Fibroblast of skin of right biceps (primary cell): ENCODE measurements at regions not wholly inside any gene's neighbourhood (a gene's known extent, or its start where the extent isn't known, plus 50 kb on each side); places are given as distances from the start of the nearest gene placed in this dataset.

Experiments used
- DNase-seq: peaks from one replicate; pipeline ENCODE4 v3.0.0-alpha.2; 2013

DNA sequence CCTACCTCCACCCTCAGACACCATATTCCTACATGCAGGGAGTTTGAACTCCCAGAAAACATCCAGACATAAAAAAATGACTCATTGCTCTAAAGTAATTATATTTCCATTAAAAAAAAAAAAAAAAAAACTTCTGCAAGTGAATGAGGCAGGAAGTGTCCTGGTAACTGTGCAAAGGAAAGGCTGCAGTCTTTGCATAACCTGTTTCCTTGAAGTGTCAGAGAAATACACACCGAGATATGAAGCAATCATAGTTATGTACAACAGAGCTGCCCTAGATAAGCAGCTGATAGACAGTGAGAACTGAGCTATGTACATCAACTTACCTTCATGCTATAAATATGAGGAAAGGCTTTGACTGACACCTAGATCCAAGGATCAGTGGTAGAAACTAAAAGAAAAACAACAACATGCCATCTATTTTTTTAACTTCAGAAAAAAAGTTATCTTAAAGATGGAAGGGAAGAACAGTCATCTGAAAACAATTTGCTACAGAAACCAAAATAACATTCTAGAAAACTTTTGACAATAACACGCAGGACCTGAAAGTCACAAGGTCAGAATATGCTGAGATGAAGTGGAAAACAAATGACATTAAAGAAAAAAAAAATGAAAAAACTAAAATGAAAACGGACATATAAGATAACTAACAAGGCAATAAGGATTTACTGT, 263.2 kb downstream of the SEC23A start:
- DNase-seq = peak; percentile 32

DNA sequence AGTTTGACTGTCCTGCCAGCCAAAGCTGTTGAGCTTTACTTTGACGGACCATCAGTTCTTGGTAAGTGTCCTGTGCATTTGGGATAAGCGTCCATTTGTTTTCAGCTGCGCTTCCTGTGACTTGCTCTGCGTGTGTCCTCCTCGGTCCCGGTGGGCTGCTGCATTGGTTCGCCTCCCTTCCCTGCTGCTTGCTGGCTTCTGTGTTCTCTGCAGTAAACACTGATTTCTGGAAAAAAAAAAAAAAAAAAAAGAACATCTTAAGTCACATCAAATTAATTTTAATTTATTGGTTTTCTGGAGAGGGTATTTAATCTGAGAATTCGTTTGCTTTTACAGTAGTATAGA, 264.1 kb downstream of the SEC23A start:
- no peak for DNase-seq

DNA sequence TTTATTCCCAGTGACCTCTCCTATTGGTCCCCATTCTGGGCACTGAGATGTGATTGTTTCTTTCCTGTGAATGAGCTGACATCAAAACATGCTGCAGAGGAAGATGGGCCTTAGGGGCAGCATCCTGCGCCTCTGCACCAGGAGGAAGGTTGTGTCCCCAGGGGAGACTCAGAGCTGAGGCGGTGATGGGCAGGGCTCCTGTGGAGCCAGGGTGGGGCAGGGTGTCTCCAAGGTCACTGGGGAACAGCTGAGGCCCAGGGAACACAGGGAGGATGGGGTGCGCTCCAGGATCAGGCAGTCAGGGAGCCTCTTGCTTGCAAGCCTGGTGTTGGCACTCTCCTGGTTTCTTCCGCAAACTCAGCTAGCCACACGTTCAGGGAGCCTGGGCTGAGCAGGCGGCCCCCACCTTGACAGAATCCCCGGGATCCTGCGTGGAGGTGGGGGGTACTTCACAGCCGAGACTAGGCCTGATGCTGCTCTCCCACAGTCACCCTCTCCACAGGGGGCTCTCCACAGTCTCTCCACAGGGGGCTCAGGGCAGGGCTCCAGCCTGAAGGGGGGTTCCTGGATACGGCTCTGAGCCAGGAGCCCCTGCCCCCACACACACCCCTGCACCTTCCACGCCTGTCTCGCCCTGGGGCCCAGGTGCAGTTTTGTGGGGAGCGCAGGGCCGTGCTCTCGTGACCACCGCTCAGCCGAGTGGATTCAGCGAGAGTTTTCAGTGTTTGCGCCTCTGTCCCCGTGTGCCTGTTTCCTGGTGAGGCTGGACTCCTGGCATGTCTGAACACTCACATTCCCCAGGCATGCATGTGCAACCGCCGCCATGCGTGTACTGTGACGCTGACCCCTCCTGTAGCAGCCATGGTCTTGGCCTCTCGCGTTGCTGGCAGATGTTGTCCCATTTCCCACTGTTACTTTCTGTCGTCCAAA, 264.7 kb downstream of the SEC23A start:
- no peak for DNase-seq

DNA sequence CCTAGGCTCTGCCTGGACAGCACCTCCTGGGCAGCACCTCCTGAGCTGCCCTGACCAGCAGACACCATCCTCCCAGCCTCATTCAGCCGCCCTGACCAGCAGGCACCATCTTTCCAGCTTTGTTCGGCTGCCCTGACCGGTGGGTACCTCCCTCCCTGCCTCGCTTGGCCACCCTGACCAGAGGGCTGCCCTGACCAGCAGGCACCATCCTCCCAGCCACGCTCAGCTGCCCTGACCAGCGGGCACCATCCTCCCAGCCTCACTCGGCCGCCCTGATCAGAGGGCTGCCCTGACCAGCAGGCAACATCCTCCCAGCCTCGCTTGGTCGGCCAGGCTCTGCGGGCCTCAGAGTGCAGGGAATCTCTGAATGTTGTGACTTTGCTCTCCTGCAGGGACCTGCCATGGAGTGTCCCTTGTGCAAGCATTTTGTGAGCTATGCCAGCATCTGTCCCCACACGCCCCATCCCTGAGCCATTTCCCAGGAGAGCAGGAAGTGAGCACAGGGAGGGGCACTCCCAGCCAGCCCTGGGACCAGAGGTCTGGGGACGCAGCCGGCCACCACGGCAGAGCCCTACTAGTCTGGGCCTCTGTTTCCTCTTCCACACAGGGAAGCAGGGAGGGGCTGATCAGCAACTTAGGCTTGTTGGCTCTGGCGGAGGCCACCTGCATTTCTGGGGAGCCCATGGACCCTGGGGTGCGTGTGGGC, 265.5 kb downstream of the SEC23A start:
- no peak for DNase-seq

DNA sequence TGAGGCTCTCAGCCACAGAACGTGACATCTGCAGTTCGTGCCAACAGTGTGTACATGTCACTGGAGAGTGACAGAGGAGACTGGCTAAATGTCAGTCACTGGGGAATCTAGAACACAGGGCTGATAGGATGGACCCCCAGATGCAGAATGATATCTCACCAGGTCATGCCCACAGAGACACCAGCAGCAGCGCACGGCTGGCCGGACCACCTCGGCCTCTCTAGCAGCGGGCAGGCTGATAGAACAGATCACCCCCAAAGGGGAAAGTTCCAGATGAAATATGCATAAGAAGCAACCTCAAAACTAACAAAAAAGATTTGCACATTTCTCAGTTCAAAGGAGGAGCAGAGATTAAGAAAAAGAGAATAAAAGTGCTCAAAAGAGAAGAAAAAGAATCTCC, 266.5 kb downstream of the SEC23A start:
- DNase-seq = no peak

DNA sequence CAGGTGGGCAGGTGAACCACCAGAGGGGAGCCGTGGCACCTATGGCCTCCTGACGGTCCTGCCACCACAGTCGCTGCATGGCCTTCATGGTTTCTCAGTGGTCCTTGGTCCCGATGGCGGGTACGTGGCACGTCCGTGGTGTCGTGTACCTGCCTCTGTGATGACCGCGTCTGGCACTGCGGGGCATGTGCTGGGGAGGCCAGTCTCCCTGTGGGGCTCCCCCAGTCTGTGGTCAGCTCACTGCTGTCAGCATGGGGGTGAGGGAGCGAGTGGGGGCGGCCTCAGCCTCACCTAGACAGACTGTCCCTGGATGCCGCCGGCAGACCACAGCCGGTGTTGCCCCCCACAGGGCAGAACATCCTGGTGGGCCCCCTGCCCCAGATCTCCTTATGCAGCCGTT, 267.2 kb downstream of the SEC23A start:
- DNase-seq = no peak

DNA sequence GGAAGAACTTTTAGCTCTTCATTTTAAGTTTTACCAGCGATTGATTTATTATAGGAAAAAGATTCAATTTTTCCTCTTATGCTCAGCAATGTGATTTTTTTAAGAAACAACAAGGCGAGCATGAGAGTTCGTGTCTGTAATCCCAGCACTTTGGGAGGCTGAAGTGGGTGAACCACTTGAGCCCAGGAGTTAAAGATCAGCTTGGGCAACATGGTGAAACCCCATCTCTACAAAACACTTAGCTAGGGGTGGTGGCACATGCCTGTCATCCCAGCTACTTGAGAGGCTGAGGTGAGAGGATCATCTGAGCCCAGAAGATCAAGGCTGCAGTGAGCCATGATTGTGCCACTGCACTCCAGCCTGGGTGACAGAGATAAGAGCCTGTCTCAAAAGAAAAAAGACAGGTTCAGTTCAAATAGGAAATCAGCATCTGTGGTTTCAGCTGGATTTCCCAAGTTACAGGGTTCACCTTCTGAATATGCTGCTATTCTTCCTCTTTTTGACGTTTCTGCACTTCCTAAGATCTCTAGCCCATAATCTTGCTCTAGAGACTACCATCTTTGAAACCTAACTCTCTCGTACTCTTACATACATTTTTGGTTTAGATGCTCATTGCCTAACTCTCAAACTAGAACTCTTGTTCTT, 274.7 kb downstream of the SEC23A start:
- DNase-seq = no peak

DNA sequence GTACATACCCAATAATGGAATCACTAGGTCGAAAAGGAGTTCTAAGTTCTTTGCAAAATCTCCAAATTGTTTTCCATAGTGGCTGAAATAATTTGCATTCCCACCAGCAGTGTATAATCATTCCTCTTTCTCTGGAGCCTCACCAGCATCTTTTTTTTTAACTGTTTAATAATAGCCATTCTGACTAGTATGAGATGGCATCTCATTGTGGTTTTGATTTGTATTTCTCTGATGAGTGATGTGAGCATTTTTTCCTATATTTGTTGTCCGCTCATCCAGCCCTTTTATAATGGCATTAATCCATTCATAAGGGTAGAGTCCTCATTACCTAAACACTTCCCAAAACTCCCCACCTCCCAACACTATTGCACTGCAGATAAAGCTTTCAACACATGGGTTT, 278.3 kb downstream of the SEC23A start:
- peak; percentile 75 for DNase-seq

DNA sequence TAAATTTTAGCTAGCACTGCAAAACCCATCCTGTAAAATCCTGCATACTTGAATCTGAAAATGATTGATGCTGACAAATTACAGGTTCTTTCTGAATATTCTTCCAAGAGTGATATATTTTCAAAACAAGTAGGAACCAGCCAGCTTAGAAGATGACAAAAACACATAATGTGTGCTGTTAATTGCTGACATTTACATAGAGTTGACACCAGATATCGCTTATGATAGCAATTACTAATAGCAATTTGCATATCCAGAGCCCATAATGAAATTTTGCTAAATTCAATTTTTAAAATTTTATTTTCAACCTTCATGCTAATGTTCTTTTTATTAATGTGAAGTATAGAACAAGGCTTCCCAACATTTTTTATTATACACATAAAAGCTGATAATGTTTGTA, 284.5 kb downstream of the SEC23A start:
- no peak for DNase-seq

DNA sequence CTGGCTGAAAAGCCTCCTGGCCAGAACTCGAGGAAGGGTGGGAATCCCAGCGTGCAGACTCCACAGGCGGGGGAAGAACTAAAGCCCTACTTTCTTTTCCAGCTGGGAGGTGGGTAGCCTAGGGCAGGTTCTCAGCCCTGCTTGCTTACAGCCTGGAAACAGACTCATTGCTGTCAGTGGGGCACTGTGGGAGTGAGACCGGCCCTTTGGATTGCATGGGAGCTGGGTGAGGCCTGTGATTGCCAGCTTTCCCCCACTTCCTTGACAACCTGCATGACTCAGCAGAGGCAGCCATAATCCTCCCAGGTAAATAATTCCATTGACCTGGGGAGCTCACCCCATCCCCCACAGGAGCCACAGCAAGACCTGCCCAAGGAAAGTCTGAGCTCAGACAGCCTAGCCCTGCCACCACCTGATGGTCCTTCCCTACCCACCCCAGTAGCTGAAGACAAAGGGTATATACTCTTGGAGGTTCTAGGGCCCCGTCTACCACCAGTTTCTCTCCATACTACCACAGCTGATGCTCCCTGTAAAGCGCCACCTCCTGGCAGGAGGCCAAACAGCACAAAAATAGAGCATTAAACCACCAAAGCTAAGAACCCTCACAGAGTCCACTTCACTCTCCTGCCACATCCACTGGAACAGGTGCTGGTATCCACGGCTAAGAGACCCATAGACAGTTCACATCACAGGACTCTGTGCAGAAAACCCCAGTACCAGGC, 294.1 kb downstream of the SEC23A start:
- DNase-seq = no peak

DNA sequence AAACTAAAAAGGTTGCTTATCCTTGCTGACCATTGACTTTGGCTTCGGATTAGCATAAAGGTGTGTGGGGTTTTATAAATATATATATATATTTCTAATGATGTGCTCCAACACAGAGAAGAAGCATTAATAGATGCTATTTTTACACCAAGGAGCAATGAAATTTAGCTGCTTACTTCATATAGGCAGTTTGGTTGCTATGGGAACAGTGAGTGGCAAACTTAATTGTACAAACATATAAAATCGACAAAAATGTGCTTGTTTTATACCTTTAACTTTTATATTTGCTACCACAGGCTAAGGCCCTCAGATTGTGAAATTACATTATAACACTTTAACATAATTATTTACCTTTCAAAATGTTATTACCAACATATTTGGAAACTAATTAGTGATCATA, 303.4 kb downstream of the SEC23A start:
- no peak for DNase-seq

DNA sequence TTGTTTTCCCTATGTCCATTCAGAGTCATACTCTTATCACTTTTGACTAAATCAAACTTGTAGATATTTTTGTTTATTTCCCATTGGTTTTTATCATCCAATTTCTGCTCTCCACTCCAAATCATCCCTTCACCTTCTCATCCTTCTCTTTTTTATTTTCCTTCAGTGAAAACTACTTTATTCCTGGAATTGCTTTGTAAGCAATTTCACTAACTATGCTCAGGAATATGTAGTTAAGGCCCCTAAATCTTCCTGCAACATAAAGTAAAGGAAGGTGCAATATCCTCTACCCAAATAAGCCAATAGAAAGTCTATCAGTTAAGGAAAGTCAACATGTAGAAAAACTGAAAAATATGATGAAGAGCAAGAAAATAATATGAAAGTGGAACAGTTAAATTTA, 308.4 kb downstream of the SEC23A start:
- DNase-seq = no peak

DNA sequence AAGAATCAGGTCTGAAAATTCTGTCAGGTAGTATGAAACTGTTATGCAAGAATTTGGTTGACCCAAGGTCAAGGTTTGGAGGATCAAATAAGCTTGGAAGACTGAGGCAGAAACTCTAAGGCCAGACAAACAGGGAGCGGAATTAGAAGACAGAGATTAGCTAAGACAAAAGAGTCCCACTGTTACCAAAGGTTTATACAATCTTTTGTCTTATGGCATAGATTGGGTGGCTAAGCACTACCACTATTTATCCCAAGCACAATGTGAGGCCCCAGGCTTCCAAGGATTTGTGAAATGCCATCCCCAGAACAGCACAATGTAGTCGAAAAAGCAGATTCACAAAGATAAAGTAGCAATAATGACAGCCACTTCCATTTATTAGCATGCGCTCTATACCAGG, 311.2 kb downstream of the SEC23A start:
- DNase-seq = no peak

DNA sequence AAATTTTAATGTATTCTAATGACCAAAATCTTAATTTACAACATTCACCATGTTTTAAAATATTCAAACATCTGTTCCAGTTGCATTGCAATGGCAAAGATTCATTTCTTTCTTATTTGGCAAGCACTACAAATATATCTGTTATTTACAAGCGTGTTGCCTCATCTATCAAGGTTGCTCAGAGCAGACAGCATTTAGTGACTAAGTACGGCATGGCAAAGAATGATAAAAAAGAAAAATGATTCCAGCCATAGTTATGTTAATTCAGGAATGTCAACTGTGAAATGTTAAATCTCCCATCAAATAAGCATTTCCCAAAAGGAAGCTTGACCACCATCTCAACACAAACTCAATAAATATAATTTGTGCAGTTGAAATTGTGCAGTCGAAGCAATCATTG, 312.1 kb downstream of the SEC23A start:
- DNase-seq = peak; percentile 15

DNA sequence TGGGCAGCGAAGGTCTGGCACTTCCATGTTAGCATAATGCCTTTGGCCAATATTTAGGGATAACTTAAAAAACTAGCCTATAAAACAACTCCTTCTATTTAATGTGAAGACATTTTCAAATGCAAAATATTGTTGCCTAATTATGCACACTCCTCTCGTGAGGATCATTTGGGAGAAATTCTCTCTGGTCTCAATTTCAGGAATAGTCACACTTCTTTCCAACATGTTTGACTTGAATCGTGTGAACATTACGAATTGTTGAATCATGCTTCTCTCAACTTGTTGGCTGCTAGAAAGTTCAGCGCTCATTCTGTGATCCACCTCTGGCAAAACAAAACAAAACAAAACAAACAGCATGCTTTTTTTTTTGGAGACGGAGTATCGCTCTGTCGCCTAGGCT, 313.2 kb downstream of the SEC23A start:
- DNase-seq = no peak

DNA sequence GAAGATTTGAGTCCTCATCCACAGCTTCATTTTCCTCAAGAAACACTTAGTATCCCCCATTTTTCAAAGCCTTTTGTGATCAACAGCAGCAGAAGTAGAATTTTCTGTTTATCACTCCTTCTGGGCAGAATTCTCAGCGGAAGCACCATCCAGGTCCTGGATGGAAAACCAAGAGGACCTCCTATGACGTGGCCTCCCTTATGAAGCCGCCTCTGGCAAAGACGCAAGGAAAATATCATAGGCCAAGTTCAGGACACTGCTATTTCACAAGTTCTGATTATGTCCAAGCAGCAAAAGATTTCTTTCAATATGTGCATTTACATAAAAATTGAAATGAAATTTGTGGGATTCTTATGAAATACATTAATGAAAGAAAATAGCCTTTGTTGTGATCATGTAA, 315.0 kb downstream of the SEC23A start:
- no peak for DNase-seq

DNA sequence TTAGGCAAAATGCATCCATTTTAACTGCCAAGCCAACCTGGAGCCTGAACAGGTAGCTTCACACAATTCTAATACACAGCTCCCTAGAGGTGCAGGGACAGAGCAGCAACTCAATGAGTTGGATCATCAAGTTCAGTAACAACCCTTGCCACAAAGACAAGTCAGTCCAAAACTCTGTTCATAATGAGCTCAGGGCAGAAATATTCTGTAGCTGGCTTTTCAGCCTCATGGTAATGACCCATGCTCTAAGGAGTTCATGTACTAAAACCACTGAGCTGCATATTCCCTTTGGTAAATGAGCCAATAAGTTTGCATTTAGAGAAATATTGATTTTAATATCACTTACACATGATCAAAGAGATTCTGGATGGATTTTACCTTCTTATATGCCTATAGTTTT, 316.1 kb downstream of the SEC23A start:
- DNase-seq = no peak

DNA sequence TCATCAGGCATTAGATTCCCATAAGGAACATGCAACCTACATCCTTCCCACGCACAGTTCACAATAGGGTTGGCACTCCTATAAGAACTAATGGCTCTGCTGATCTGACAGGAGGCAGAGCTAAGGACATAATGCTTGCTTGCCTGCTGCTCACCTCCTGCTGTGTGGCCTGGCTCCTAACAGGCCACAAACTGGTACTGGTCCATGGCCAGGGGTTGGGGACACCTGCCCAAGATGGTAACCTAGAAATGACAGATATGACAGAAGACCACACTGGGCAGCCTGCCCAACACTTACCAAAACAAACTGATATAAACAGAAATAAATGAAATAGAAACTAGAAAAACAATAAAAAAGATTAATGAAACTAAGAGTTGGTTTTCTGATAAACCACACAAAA, 325.6 kb downstream of the SEC23A start:
- no peak for DNase-seq

DNA sequence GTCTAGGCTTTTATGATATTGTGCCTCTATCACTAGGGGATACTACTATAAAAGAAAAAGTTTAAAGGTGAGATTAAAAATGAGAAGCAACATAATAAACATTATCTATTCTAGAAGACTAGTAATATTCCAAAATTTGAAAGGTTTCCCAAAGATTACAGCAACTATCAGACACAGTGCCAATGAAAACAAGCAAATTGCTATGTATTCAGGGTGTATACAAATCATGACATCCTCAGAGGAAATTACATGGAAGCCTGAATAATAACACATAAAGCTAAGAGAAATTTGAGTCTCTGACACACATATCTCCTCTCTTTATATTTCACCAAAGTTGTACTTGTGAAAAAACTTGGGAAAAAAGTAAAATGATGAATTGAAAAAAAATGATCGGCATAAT, 327.0 kb downstream of the SEC23A start:
- DNase-seq = no peak

DNA sequence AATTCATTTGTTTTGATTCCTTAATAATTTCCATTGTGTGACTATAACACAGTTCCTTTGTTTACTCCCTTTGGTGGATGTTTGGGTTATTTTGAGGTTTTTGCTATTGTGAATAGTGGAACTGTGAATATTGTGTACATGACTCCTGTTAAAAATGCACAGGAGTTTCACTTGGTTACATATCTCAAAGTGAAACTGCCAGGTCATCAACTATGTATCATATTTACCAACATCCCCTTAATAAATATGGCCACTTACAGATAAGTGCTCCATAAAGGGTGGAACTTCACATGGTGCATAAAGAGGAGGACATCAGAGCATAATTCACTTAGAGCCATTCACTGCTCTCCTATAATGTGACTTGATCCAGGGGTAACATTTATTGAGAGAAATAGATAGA, 328.9 kb downstream of the SEC23A start:
- no peak for DNase-seq

DNA sequence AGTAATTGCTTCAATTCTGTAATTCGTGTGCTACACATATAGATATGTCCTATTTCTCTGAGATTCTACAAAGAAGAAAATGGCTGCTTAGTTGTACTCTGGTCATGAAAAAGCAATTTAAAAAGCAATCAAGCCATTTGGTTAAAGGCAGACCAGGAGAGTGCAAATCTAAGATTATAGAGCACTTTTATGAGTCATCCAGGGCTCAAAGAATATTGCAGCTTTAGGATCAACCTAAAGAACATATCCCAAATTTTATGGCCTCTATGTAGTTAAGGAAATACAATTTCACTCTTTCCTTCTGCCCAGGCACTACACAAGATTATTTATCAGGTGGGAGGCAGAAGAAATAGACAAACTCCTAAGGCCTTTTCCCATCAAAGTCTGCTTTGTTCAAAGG, 332.8 kb downstream of the SEC23A start:
- no peak for DNase-seq

DNA sequence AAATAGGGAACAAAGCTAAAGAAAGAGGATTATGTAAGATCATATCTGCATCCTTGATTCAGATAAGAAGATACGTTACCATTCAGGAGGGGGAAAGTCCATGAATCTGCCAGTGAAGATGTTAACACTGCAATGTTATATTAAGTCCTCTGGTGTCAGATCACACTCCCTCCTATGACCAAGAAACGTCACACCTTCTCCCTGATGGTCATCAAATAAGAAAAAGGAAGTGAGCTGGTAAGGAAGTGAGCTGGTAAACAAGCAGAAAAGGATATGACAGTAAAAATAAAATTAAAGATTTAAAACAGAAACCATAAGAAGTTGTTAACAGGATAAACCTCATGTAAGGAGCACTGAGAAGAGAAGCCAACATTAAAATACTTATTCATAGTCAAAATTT, 340.2 kb downstream of the SEC23A start:
- no peak for DNase-seq

DNA sequence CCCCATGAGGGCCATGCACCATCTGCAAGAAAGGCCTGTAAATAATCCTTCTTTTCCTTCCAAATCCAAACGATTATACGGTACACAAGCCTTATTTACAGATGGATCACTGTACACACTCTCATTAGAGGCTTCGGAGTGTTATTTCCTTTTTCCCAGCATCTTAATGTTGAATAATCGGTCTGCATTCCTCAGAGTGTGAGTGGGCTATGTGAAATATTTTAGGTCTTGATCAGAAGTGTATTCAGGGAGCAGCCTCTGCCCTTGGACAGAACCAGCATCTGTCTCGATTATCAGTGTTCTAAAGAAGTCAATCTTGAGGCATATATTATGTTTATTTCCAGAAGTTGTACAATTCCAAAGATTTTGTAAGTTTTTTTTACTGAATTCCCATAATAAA, 340.6 kb downstream of the SEC23A start:
- peak; percentile 61 for DNase-seq
